Astrocyte of the spinal cord (primary cell): ENCODE measurements at regions not wholly inside any gene's neighbourhood (a gene's known extent, or its start where the extent isn't known, plus 50 kb on each side); places are given as distances from the start of the nearest gene placed in this dataset.

Source experiments
- DNase-seq: peaks from one replicate; pipeline ENCODE4 v3.0.0; 2011; ENCODE audit warnings: low read depth, low spot score
- H3K4me3 ChIP-seq: 2 replicates; pipeline ENCODE4 v1.5.1; 2011; ENCODE audit warnings: low read depth, mild to moderate bottlenecking, low read length, moderate library complexity
- in situ Hi-C: cut with HindIII; loops from 2 replicates; pipeline ENCODE4 v1.10.0; 2017; ENCODE audit warnings: low sequenced_read_pairs
- TF ChIP-seq, protein P1 (sequence below): IDR thresholded peaks from 2 replicates; pipeline ENCODE4 v1.5.1; 2012; ENCODE audit warnings: low read depth, mild to moderate bottlenecking, low read length, inconsistent platforms

- H3K4me3 ChIP-seq, result no peak overlapping the region
- in situ Hi-C loops, result no loop called here
- TF ChIP-seq, protein P1, sequence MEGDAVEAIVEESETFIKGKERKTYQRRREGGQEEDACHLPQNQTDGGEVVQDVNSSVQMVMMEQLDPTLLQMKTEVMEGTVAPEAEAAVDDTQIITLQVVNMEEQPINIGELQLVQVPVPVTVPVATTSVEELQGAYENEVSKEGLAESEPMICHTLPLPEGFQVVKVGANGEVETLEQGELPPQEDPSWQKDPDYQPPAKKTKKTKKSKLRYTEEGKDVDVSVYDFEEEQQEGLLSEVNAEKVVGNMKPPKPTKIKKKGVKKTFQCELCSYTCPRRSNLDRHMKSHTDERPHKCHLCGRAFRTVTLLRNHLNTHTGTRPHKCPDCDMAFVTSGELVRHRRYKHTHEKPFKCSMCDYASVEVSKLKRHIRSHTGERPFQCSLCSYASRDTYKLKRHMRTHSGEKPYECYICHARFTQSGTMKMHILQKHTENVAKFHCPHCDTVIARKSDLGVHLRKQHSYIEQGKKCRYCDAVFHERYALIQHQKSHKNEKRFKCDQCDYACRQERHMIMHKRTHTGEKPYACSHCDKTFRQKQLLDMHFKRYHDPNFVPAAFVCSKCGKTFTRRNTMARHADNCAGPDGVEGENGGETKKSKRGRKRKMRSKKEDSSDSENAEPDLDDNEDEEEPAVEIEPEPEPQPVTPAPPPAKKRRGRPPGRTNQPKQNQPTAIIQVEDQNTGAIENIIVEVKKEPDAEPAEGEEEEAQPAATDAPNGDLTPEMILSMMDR, result no peak
- DNase-seq, result peak; percentile 80
Measured at GRCh38 chr17:77810536-77810935, 148.0 kb upstream of the TNRC6C start.

- DNase-seq, result peak; percentile 29
- in situ Hi-C loops, result no loop called here
- TF ChIP-seq, protein P1, result no peak
- H3K4me3 ChIP-seq, result no peak overlapping the region
Measured at GRCh38 chr17:77811521-77811920, 147.0 kb upstream of the TNRC6C start.

- no peak for DNase-seq
- TF ChIP-seq, protein P1, result no peak
- in situ Hi-C loops, result no loop called here
- no peak overlapping the region for H3K4me3 ChIP-seq
Measured at GRCh38 chr17:77814091-77814772, 144.3 kb upstream of the TNRC6C start.

DNA sequence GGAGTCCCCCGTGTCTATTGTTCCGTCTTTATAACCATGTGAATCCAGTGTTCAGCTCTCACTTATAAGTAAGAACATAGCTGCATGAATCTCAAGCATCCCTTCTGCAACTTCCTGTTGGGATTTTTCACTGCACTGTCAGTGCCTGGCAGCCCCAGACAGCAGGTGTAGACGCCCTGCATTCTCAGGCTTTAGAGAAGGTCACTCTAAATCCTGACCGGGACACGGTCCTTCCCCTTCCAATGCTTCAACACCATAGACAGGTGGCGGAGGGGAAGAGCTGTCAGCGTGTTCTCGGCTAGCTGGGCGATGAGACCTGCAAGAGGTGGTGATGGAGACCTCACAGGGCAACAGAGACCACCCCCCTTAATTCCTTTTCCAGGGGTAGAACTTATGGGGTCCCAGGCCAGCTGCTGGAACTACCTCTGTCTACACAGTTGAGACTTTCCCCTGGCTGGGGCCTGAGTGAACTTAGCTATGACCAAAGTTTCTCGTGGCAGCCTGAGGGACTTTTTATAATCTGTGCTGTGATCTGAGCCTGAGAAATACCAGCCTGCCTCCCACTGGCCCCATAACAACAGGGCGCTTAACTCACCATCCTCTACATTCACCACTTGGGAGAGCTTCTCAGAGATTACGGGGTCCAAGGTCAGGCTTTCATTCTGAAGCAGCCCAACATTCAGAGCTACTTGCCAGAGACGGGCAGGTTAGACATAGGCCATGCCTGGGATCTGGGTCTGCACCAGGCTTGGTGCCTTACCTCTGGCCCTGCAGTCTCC is 143.2 kb upstream of the TNRC6C start:
- in situ Hi-C loops, result no loop called here
- no peak overlapping the region for H3K4me3 ChIP-seq
- no peak for DNase-seq
- TF ChIP-seq, protein P1, result no peak

GRCh38 chr17:77817953-77818352 is 140.6 kb upstream of the TNRC6C start:
- TF ChIP-seq, protein P1, result no peak
- in situ Hi-C loops, result no loop called here
- H3K4me3 ChIP-seq, result no peak overlapping the region
- DNase-seq, result peak; percentile 39

DNA sequence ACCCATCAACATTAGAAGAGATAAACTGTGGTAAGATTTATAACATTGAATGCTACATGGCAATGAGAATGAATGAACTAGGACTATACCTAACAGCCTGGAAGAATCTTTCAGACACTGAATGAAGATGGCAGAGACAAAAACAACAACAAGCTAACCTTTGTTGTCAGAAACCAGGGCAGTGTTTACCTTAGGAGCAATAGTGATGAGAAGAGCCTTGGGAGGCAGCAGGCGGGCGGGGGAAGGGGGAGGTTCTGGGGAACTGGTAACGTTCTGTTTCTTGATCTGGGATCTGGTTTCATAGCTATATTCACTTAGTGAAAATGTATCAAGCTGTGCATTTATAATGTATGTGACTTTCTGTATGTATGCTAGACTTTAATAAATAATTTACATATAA is 139.0 kb upstream of the TNRC6C start:
- in situ Hi-C loops, result no loop called here
- no peak for DNase-seq
- TF ChIP-seq, protein P1, result no peak
- H3K4me3 ChIP-seq, result no peak overlapping the region
